ENCODE measurements at regions not wholly inside any gene's neighbourhood (a gene's known extent, or its start where the extent isn't known, plus 50 kb on each side); places are given as distances from the start of the nearest gene placed in this dataset.
A peak's percentile ranks its signal among the peaks of the same experiment; 100 is the strongest.

- Histone ChIP-seq H3K9me3 (no peaks in the 10 kb centered on the region), H3K27me3 (no peaks in the 10 kb centered on the region), H3K4me3 (no peak overlapping the region), H3K27ac (no peak overlapping the region), H3K36me3 (ENCODE audit: low read depth, missing control alignments) (no peaks in the 10 kb centered on the region), H3K4me1 (no peaks in the 10 kb centered on the region)
- no peak for DNase-seq
- TF ChIP-seq CTCF (IDR thresholded peaks at IDR 0.05) (no peak), POLR2A (IDR thresholded peaks at IDR 0.05) (no peak)
- intact Hi-C loops (cut with DNase I; ENCODE audit: low total_unique reads): no loop called here
- WGBS, 2 donors: 80 to 91% methylated on average over 2 of the region's 2 CpGs
These were observed 390.3 kb upstream of the AGTR1 start for GRCh38 chr3:148307443-148307843.

- intact Hi-C loops (cut with DNase I; ENCODE audit: low total_unique reads): no loop called here
- WGBS, 2 donors: 41 to 48% methylated on average over 4 of the region's 4 CpGs
- H3K4me3 ChIP-seq: no peak overlapping the region
- DNase-seq: peak; percentile 33
- H3K27me3 ChIP-seq: no peaks in the 10 kb centered on the region
- TF ChIP-seq CTCF (IDR thresholded peaks at IDR 0.05): peak in 2 of 3 experiments; percentile 8 to 39
- TF ChIP-seq POLR2A (IDR thresholded peaks at IDR 0.05): no peak
- no peaks in the 10 kb centered on the region for H3K4me1 ChIP-seq
- no peaks in the 10 kb centered on the region for H3K9me3 ChIP-seq
- no peaks in the 10 kb centered on the region for H3K36me3 ChIP-seq (ENCODE audit: low read depth, missing control alignments)
- no peak overlapping the region for H3K27ac ChIP-seq
These were observed 388.2 kb upstream of the AGTR1 start for GRCh38 chr3:148309390-148310035.

GRCh38 chr3:148315756-148316155, 381.9 kb upstream of the AGTR1 start:
- DNase-seq: no peak
- H3K9me3 ChIP-seq: no peaks in the 10 kb centered on the region
- 76 to 92% methylated on average over 3 of the region's 3 CpGs for WGBS, 2 donors
- H3K27me3 ChIP-seq: no peaks in the 10 kb centered on the region
- H3K4me3 ChIP-seq: no peak overlapping the region
- no peaks in the 10 kb centered on the region for H3K4me1 ChIP-seq
- intact Hi-C loops (cut with DNase I; ENCODE audit: low total_unique reads): no loop called here
- no peaks in the 10 kb centered on the region for H3K36me3 ChIP-seq (ENCODE audit: low read depth, missing control alignments)
- H3K27ac ChIP-seq: no peak overlapping the region
- no peak for TF ChIP-seq CTCF (IDR thresholded peaks at IDR 0.05)
- TF ChIP-seq POLR2A (IDR thresholded peaks at IDR 0.05): no peak

GRCh38 chr3:148318240-148318639, 379.5 kb upstream of the AGTR1 start:
- intact Hi-C loops (cut with DNase I; ENCODE audit: low total_unique reads): no loop called here
- no peaks in the 10 kb centered on the region for H3K36me3 ChIP-seq (ENCODE audit: low read depth, missing control alignments)

More at GRCh38 chr3:148318240-148318639, 379.5 kb upstream of the AGTR1 start:
- DNase-seq: no peak
- no peak overlapping the region for H3K27ac ChIP-seq
- no peaks in the 10 kb centered on the region for H3K4me1 ChIP-seq
- H3K27me3 ChIP-seq: no peaks in the 10 kb centered on the region
- WGBS, 2 donors: 77 to 81% methylated on average over 3 of the region's 3 CpGs
- H3K9me3 ChIP-seq: no peaks in the 10 kb centered on the region
- H3K4me3 ChIP-seq: no peak overlapping the region
- TF ChIP-seq CTCF (IDR thresholded peaks at IDR 0.05): no peak
- no peak for TF ChIP-seq POLR2A (IDR thresholded peaks at IDR 0.05)
